Left ventricle myocardium superior (tissue), 1 donor: ENCODE measurements at regions not wholly inside any gene's neighbourhood (a gene's known extent, or its start where the extent isn't known, plus 50 kb on each side); places are given as distances from the start of the nearest gene placed in this dataset.

ENCODE experiments used
- ATAC-seq: fragments of 200-7000 bp; cut with Tn5 transposase; one replicate; pipeline ENCODE4 v1.9.1; 2020; ENCODE audit warnings: mild to moderate bottlenecking, moderate library complexity
- DNase-seq: peaks from one replicate; pipeline ENCODE4 v3.0.0-alpha.2; 2020
- intact Hi-C: fragments of 100-400 bp; cut with micrococcal nuclease; formaldehyde crosslinking; loops from one replicate; pipeline ENCODE4 v1.11.0; 2022
- donor health status: DM: no; HTN: yes; CAD: no; lungs with severe emphysema.

DNA sequence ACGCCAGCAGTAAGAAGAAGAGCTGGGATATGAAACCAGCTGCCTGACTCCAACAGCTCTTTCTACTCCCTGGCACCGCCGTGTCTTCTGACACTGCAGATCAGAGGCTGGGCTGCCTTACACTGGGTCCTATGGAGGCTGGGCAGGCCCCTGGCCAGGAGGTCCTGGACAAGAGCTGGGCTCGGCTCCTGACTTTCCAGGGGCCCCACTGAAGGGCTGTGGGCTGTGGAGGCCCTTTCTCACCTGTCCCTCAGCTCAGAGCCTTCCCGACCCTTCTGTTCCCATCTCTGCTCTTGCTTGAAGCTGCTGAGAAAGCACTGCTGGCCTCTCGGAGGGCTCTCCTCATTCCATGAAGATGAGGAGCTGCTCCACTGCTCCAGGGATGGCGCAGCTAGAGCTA, 85.9 kb upstream of the UNC5B start:
- intact Hi-C loops, result no loop called here
- DNase-seq (no peak), ATAC-seq (no peak)

DNA sequence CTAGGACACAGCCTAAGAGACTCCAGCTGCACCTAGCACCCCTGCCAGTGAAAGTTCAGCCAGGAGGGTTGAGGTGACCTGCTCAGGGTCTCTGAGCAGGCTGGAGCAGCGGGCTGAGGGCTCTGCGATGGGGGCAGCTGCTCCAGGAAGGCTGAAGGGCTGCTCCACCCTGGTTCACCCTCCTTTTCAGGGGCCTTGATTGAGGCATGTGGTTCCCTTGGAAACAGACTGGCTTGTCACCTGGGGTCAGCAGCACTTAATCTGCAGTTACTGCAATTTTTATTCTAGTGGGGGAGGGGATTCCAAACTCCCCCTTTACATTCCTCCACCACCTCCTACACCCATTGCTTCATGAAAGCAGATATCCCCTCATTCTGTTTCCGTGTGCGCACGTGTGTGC, 85.3 kb upstream of the UNC5B start:
- DNase-seq (no peak), ATAC-seq (no peak)
- intact Hi-C loops, result no loop called here

DNA sequence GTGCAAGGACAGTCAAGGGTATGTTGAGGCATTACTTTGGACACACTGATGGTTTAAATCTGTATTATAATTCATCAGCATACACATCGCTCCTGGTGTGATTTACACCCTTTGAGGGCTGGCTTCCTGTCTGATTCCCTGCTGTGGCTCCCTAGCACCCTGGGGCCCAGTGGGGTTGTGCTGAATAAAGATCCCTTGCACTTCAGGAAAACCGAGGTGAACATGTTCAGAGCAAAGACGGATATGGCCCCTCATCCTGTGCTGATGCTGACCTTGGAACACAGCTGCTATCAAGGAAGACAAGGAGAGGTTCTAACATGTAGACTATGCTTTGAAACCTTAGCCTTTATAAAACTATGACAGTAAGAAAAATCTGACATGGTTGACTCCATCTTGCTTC, 84.6 kb upstream of the UNC5B start:
- no peak for DNase-seq
- ATAC-seq, result no peak
- intact Hi-C loops, result no loop called here

DNA sequence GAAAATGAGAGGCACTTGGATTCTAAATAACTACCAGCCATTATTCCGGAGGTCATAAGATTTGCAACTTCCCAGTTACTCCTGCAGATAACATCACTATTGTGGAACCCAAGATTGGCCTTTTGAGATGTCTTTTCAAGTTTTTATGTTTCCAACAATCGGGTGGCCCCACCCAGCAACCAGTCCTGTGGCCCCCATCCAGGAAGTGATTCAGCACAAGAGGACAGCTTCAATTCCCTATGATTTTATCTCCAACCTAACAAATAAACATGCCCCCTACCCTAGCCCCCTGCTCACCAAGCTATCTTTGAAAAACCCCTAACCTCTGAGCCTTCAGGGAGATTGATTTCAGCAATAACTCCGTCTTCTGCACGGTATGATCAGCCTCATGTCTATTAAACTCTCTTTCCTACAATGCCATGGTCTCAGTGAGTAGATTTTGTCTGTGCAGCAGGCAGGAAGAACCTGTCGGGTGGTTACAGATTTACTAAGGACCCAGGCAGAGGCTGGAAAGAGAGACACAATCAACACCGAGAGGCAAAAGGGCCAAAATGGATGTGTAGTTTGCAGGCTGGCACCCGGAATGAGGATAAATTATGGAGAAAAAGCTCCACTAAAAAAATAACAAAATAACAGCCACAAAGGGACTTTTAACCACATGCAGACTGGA, 83.9 kb upstream of the UNC5B start:
- DNase-seq (no peak), ATAC-seq (peak; percentile 23)
- intact Hi-C loops, result no loop called here

DNA sequence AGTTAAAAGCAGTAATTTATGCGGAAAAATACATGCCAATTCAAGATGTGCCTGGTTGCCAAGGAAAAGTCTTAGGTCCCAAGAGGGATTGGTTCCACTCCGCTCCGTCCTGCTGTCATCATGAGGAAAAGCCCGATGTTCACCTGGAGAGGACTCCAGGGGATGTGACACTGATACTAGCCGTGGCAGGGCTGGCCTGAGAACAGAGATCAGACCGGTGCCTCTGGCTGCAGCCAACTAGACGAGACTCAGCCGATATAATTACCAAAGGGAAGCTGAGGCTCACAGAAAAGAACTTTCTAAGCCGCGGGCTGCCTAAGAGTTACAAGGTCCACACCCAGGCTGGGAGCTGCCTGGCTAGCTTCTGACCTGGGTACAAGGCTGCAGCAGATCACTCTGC, 81.3 kb upstream of the UNC5B start:
- DNase-seq (no peak), ATAC-seq (no peak)
- intact Hi-C loops, result no loop called here

DNA sequence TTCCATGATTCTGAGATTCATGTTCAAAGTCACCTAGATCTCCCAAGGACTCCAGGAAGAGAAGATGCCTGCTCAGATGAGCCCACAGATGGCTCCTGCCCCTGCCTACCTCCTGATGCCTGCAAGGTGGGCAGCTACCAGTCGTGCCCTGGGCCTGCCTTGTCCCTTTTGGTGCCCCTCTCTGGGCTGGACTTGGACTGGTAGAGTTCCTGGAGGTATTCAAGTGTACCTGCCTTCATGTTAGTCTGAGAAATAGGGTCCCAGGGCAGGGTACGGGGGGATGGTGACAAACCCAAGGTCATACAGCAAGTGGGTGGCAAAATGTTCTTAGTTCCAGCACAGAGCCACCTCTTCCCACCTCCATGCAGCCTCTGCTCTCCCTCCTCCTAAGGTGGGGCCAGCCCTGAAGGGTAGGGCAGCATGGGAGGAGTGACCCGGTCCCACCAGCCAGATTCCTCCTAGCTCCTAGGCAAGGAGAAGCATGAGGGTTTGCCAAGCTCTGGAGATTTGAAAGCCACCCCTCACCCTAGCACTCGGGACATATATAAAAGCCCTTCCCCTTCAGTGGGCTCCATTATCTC, 80.8 kb upstream of the UNC5B start:
- DNase-seq, result no peak
- intact Hi-C loops, result no loop called here
- no peak for ATAC-seq

DNA sequence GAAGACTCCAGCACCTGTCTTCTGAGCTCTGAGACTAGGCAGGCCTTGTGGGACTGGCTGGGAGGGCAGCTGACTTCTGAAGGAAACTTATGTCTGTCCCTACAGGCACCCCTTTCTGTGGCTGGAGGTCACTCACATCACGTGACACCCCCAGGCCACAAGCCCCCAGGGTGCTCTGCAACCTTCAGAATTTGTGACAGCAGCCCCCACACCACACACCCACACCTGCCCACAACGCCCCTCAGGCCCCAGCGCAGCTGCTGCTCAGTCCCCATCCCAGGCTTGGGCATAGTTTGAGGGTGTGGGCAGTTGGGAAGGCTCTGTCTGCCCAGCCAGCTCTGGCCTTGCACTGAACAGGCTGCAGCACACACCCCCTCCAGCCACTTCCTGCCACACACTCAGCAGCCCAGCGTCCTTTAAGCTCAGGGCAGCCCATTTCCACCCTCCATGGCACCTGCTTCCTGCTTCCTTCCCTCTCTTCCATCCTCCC, 80.0 kb upstream of the UNC5B start:
- intact Hi-C loops, result no loop called here
- no peak for DNase-seq
- no peak for ATAC-seq

DNA sequence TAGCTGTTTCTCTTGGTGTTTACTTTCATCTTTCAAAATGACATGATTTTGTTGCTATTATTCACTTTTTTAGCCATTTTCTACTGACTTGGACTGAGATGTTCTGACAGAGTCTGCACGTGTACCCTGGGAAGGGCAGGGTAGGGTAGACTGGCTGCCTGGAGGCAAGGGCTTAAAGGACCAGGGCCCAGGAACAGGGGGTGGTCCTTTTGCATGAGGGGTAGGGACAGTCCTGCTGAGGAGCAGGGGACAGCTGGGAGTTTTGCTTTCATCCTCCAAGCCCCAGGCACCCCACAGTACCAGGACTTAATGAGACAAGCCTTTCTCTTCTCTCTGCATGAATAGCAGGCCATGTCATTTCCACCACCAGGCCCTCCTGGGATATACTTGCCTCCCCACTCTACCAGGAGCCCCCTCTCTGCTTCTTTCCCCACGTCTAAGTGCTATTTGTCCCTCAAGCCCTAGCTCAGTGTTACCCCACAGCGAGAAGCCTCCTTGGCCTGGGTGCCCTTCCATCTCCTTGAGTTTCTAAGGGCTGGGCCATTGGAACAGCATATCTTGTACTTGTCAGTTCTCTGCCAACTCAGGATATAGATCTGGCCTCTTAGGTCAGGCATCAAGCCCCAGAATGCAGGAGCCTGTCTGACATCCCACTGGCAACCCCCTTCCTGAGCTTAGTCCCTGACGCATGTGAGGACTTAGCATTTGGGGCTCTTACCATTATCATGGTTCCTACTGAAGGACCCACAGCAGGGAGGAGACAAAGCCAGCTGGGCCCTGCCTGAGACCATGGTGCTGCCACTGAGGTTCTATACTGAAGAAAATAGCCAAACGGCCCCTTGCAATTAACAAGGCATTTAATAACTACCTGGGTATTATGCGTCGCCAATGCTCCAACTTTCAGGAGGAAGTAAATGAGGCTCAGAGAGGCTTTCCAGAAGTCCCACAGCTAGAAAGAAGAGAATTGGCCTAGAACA, 78.4 kb upstream of the UNC5B start:
- ATAC-seq (no peak), DNase-seq (no peak)
- intact Hi-C loops, result no loop called here

DNA sequence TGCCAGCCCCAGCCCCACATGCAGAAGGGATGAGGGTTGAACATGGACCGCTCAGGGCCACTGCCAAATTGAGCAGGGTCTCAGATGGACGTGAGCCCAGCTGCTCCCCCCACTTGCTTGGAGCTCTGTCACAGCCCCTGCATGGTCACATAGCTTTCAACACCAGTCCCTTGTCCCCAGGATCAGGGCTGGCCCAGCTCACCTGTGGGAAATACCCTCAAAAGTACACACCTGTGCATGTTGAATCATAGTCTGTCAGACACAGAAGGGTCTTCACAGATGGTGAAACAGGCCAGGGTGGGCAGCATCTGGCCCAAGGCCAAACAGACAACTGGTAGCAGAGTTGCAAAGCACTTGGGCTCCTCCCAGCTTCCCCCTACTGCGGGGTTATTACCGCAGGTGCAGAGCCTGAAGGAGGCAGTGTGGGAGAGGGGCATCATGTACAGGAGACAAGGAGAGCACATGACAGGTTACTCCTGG, 77.6 kb upstream of the UNC5B start:
- intact Hi-C loops, result no loop called here
- ATAC-seq (no peak), DNase-seq (no peak)

DNA sequence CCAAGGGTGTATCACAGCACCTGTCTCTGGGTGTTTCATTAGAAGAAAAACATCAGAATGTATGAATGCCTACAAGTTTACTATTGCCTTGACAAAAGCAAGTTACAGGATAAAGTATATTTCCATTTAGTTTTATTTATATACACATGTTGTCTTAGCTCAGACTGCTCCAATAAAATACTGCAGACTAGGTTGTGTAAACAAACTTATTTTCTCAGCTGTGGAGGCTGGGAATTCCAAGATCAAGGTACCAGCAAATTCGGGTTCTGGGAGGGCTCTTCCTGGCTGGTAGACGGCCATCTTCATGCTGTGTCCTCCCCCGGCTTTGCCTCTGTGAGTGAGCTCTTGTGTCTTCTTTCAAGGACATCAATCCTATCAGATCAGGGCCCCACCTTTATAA, 77.1 kb upstream of the UNC5B start:
- ATAC-seq, result no peak
- no peak for DNase-seq
- intact Hi-C loops, result no loop called here

DNA sequence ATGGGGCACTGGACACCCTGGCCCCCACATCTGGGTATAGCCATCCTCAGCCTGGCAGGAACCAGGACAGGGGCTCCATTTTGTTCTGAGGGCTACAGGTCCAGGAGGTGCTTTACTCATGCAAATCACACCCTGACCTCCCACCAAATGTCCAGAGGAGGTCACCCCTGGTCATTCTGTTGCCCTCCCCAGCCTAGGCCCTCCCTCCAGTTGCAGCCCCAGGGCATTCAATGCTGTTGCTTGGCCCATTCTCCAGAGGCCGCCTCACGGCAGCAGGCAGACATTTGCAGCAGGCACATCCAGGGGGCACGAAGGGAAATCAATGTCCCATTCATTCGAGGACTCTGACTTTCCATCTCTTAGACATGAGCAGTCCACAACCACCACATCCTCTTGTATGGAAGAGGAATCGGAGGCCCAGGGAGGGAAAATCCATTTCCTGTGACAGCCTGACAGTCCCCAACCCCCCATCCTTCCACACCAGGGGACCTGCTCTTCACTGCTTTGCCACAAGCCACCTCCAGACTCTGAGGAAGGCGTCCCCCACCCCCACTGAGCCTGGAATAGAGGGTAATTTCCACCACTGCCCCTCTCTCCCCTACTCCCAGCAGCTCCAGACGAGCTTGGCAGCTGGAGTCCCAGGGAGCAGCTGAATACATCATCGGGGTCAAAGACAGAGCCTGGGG, 76.2 kb upstream of the UNC5B start:
- no peak for ATAC-seq
- no peak for DNase-seq
- intact Hi-C loops, result no loop called here

DNA sequence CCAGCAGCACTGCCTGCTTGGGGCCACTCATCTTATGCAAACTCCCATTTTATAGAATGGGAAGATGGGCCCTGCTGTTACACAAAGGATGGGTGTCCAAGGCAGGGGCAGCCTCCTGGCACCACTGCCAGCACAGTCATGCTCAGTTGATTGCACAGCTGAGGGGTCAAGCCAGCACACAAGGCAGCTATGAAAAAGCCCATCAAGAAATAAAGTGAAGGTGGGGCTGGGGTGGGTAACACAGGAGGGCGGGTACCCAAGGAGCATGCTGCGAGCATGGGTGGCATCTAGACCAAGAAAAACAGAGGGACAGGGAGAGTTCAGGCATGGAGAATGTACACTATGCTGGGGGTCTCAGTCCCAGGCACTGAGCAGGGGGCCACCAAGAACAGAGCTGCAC, 74.7 kb upstream of the UNC5B start:
- intact Hi-C loops, result no loop called here
- ATAC-seq (no peak), DNase-seq (no peak)

DNA sequence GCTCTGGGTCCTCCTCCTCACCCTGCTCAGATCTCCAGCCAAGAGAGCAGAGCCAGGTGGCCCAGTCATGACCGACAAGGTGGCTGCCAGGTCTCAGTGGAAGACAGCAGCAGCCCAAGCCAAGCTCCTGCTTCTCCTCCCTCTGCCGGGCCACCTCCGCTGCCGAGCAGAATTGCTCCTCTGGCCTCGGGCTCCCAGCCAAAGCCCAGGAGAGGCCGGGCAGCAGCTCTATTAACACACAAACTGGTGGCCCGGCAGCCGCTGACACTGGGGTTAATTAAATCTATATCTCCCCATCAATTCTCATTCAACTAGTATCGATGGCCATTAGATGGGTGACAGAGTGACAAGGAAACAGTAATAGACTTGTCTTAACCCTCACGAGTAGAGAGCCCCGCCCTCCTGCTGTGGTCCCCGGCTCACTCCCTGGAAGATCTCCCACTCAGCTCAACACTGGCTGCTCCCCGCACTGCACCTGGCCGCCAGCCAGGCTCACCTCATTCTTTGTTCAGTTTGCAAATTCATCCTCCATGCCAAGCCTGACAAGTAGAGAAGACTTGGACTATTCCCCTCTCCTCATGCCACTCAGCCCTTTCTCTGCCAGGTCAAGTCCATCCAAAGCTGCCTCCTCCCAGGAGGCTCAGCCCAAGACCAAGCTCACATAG, 74.1 kb upstream of the UNC5B start:
- ATAC-seq (peak; percentile 66), DNase-seq (peak; percentile 69)
- intact Hi-C loops, result no loop called here

DNA sequence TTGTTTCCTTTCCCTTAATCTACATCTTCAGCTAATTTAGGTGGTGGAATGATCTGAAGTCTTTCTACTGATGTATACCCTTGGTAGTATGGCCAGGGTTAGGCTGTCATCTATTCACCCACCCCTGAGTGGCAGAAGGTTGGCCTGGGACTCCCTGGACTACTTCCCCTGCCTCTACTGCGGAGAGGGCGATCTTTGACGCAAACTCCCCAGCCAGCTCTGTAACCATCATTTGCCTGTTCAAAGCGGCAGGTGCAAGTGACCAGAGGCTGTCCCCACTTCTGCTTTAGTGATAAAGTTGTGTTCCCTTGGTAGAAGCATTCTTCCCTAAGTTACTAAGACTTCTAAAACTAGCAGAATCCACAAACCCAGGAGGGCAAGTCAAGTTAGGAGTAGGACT, 70.8 kb upstream of the UNC5B start:
- intact Hi-C loops, result no loop called here
- ATAC-seq (no peak), DNase-seq (no peak)

DNA sequence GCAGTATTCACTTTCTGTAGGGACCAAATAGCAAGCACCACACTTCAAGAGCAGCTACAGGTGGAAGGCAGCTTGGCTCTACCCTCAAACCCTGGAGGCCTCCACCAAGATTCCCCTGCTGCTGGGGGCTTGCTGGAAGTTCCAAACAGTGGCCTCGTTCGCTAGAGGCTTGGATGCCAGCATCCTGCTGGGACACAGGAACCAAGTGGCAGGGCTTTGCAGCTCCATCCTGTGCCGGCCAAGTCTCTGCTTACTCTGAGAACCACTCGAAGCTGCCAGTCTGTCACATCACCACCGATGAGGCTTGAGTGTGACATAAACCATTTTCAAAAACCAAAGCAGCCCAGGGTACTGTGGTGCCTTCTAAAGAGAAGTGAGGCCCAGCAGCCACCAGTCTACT, 69.2 kb upstream of the UNC5B start:
- intact Hi-C loops, result no loop called here
- DNase-seq (peak; percentile 70), ATAC-seq (peak; percentile 91)

DNA sequence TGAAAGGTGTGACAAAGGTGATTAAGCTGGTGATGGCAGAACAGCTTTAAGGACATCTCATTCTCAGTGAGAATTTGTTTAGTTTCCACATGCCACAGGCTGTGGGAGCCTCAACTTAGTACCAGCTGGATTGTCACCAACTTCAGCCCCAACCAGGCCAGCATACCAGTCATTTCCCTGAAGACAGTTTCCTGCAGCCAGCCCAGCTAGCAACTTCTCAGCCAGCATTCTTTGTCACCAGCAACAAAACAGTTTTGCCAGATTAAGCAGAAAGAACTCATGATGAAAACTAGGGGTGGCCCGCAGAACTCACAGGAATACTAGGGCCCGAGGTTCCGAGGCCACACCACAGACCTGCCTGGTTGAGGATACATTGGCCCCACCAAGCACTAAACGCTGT, 68.8 kb upstream of the UNC5B start:
- DNase-seq (no peak), ATAC-seq (peak; percentile 40)
- intact Hi-C loops, result no loop called here

DNA sequence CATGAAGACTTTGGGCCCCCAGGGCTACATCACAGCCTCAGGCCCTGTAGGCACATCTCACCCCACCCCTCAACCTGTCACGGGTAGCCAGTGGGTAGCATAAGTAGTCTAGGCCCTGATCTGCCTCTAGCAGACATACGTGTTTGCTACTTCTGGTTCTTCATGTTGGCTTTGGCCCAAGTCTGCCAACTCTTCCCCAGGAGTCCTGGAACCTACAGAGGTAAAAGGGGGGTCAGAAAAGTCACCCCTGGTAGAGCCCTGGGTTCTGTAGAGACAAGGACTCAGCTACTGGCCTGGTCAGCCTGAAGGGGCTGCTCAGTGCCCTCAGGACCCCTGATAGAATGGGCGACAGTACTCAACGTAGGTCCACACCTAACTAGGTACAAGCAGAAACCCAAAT, 67.5 kb upstream of the UNC5B start:
- ATAC-seq (no peak), DNase-seq (no peak)
- intact Hi-C loops, result no loop called here

DNA sequence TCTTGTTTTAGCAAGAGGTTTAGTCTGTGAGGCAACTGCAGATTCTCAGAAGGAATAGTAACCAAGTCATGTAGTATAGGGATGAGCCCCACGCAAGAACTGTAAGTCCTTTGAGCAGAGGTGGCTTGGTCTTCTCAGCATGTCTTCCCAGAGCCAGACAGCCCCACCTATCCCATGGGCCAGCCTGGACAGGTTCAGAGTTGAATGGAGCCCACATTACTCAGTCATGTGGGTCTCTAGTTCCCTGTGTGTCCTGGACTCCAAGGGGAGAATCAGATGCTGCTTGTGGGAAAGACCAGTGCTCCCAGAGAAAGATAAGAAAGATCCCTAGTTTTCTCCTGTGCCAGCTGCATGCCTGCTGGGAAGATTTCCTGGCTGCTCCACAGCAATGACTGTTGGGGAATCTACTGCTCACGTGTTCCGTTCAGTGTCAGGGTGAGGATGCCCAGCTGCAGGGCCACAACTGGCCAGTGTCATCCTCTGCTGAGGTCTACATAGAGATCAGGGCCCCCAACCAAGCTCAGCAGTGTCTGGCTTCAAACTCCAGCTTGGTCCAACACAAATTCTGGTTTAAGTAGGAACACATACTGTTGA, 66.9 kb upstream of the UNC5B start:
- intact Hi-C loops, result no loop called here
- no peak for DNase-seq
- ATAC-seq, result no peak

DNA sequence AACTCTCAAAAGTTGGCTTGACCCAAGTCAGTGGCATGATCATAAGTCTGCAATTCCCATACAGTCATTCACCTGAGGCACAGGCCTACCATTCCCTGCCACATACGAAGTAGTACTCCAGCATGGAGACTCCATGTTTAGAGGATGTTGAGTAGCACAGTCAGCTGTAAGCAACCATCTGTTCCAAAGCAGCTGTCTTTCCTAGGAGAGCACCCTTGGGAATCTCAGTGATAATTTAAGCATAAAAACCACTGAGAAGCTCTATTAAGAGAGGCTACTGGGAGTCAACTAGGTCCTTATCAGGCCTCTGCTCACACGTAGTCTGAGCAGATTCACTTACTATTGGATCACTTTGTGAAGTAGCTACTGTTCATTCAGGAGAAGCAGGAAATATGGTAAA, 61.6 kb upstream of the UNC5B start:
- intact Hi-C loops, result no loop called here
- DNase-seq, result no peak
- no peak for ATAC-seq
